DND-41 (cell line): ENCODE measurements at regions not wholly inside any gene's neighbourhood (a gene's known extent, or its start where the extent isn't known, plus 50 kb on each side); places are given as distances from the start of the nearest gene placed in this dataset.

Source experiments
- EZH2 ChIP-seq: IDR thresholded peaks from 3 replicates; pipeline ENCODE4 v1.6.1; 2012; ENCODE audit warnings: borderline replicate concordance, low read depth, mild to moderate bottlenecking, moderate library complexity, low read length, inconsistent platforms; ENCODE audit not compliant: severe bottlenecking
- TF ChIP-seq, protein P1 (sequence below): IDR thresholded peaks from 2 replicates; pipeline ENCODE4 v1.5.1; 2012; ENCODE audit warnings: borderline replicate concordance, low read length, moderate library complexity, mild to moderate bottlenecking; ENCODE audit not compliant: poor library complexity, severe bottlenecking; ENCODE audit errors: extremely low read depth

DNA sequence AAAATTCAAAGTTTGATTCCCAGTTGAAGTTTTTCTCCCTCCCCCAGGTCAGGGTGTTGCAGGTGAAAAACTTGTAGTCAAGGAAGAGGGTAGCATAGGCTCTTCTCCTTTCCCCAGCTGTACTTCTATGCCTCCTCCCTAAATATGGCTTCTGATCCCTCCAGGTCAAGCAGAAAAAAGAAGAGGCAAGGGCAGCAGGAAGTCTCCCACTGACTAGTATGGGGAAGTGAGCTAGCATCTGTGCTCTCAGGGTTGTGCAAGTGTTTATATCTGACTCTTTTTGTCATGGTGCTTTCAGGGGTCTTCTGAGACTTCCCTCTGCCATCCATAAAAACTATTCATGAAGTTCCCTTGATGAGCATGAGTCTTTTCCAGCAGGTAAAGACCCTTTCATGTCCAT, 76.0 kb downstream of the ATPSCKMT start:
- TF ChIP-seq, protein P1, sequence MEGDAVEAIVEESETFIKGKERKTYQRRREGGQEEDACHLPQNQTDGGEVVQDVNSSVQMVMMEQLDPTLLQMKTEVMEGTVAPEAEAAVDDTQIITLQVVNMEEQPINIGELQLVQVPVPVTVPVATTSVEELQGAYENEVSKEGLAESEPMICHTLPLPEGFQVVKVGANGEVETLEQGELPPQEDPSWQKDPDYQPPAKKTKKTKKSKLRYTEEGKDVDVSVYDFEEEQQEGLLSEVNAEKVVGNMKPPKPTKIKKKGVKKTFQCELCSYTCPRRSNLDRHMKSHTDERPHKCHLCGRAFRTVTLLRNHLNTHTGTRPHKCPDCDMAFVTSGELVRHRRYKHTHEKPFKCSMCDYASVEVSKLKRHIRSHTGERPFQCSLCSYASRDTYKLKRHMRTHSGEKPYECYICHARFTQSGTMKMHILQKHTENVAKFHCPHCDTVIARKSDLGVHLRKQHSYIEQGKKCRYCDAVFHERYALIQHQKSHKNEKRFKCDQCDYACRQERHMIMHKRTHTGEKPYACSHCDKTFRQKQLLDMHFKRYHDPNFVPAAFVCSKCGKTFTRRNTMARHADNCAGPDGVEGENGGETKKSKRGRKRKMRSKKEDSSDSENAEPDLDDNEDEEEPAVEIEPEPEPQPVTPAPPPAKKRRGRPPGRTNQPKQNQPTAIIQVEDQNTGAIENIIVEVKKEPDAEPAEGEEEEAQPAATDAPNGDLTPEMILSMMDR: no peak
- TF ChIP-seq EZH2: no peak
